Mucosa of descending colon (tissue), 3 donors: ENCODE measurements at regions not wholly inside any gene's neighbourhood (a gene's known extent, or its start where the extent isn't known, plus 50 kb on each side); places are given as distances from the start of the nearest gene placed in this dataset.

Source experiments
- ATAC-seq: fragments of 200-7000 bp; cut with Tn5 transposase; one replicate; pipeline ENCODE4 v1.9.1; 2020; ENCODE audit warnings: mild to moderate bottlenecking, moderate library complexity
- DNase-seq, 3 donors: peaks; one replicate each; pipeline ENCODE4 v3.0.0-alpha.2; 2020
- H3K36me3 ChIP-seq: fragments of 200-600 bp; one replicate; pipeline ENCODE4 v1.8.0; 2021; ENCODE audit warnings: low read depth, mild to moderate bottlenecking
- H3K4me1 ChIP-seq: fragments of 200-600 bp; one replicate; pipeline ENCODE4 v1.8.0; 2021; ENCODE audit warnings: low read depth, mild to moderate bottlenecking
- H3K4me3 ChIP-seq: fragments of 200-600 bp; one replicate; pipeline ENCODE4 v1.8.0; 2021; ENCODE audit warnings: mild to moderate bottlenecking
- H3K9me3 ChIP-seq: fragments of 200-600 bp; one replicate; pipeline ENCODE4 v1.8.0; 2021; ENCODE audit warnings: mild to moderate bottlenecking
- intact Hi-C, 2 donors: fragments of 100-400 bp; cut with DNase I in 1 of 2; cut with micrococcal nuclease in 1 of 2; formaldehyde crosslinking; loops; one replicate each; pipeline versions ENCODE4 v1.11.0 to v1.11.1; 2022; cut with DNase I, micrococcal nuclease
- TF ChIP-seq, protein P1 (sequence below): fragments of 200-600 bp; IDR thresholded peaks from one replicate; pipeline ENCODE4 v1.8.0; 2022; ENCODE audit warnings: antibody characterized with exemption, mild to moderate bottlenecking
- donor health status: DM: no; HTN: no; CAD: no; lungs with moderate emphysema.
- donor health status: DM: no; HTN: no; CAD: no.
- donor health status: DM: no; HTN: yes; CAD: no.

GRCh38 chr5:15383469-15383868, 116.5 kb upstream of the FBXL7 start:
- no peaks in the 10 kb centered on the region for H3K4me1 ChIP-seq
- intact Hi-C loops: no loop called here
- H3K4me3 ChIP-seq: no peak overlapping the region
- ATAC-seq (no peak), DNase-seq (no peak)
- H3K9me3 ChIP-seq: no peaks in the 10 kb centered on the region
- H3K36me3 ChIP-seq: no peaks in the 10 kb centered on the region
- TF ChIP-seq, protein P1, sequence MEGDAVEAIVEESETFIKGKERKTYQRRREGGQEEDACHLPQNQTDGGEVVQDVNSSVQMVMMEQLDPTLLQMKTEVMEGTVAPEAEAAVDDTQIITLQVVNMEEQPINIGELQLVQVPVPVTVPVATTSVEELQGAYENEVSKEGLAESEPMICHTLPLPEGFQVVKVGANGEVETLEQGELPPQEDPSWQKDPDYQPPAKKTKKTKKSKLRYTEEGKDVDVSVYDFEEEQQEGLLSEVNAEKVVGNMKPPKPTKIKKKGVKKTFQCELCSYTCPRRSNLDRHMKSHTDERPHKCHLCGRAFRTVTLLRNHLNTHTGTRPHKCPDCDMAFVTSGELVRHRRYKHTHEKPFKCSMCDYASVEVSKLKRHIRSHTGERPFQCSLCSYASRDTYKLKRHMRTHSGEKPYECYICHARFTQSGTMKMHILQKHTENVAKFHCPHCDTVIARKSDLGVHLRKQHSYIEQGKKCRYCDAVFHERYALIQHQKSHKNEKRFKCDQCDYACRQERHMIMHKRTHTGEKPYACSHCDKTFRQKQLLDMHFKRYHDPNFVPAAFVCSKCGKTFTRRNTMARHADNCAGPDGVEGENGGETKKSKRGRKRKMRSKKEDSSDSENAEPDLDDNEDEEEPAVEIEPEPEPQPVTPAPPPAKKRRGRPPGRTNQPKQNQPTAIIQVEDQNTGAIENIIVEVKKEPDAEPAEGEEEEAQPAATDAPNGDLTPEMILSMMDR: no peak

DNA sequence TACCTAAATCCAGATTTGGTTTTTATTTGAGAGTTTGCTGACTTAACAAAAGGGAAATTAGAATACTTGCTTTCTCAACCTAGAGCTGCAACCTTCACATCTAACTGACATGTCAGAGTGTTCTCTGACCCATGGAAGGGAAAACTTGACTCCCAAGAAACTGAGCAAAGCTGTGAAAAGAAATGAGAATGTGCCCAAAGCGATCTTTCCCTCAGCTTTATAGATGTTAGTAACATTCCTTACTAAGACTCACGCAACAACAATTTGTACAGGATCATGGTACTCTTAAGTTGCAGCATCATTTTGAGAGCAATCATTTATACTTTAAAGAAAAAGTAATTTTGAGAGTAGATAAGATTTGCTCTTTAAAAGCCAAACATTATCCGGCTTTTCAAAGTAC, 117.0 kb upstream of the FBXL7 start:
- no peaks in the 10 kb centered on the region for H3K9me3 ChIP-seq
- TF ChIP-seq, protein P1: no peak
- ATAC-seq (no peak), DNase-seq (no peak)
- intact Hi-C loops: no loop called here
- H3K36me3 ChIP-seq: no peaks in the 10 kb centered on the region
- H3K4me1 ChIP-seq: no peaks in the 10 kb centered on the region
- H3K4me3 ChIP-seq: no peak overlapping the region

- intact Hi-C loops: no loop called here
- no peak overlapping the region for H3K4me3 ChIP-seq
- H3K9me3 ChIP-seq: no peaks in the 10 kb centered on the region
- H3K36me3 ChIP-seq: no peaks in the 10 kb centered on the region
- TF ChIP-seq, protein P1: no peak
- DNase-seq (no peak), ATAC-seq (no peak)
- H3K4me1 ChIP-seq: no peaks in the 10 kb centered on the region
These were observed 122.2 kb upstream of the FBXL7 start for GRCh38 chr5:15377573-15378340.

GRCh38 chr5:15376803-15377202, 123.2 kb upstream of the FBXL7 start:
- TF ChIP-seq, protein P1: no peak
- DNase-seq (no peak), ATAC-seq (no peak)
- Histone ChIP-seq H3K4me1 (no peaks in the 10 kb centered on the region), H3K4me3 (no peak overlapping the region), H3K9me3 (no peaks in the 10 kb centered on the region), H3K36me3 (no peaks in the 10 kb centered on the region)
- intact Hi-C loops: no loop called here

GRCh38 chr5:15376088-15376487, 123.9 kb upstream of the FBXL7 start:
- TF ChIP-seq, protein P1: no peak
- no peak for DNase-seq
- Histone ChIP-seq H3K4me1 (no peaks in the 10 kb centered on the region), H3K36me3 (no peaks in the 10 kb centered on the region), H3K9me3 (no peaks in the 10 kb centered on the region), H3K4me3 (no peak overlapping the region)
- intact Hi-C loops: no loop called here
- ATAC-seq: no peak

DNA sequence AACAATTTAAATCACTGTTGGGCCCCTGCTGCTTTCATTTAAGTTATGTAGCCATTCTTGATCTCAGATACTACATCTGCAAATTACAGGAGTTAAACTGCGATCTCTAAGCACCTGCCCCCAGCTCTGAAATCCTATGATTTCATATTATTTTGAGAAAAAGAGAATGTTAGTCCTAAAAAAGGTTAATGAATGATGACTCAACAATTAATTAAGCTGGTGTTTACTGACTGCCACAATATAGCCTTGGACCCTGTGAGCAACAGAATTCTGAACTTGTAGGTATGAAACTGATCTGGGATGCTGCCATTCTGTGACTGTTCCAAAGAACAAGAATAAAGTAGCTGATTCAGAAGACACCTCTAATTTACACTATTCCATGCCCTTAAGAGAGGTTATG, 124.4 kb upstream of the FBXL7 start:
- H3K4me1 ChIP-seq: no peaks in the 10 kb centered on the region
- TF ChIP-seq, protein P1: no peak
- DNase-seq: no peak
- ATAC-seq: no peak
- intact Hi-C loops: no loop called here
- no peaks in the 10 kb centered on the region for H3K36me3 ChIP-seq
- no peaks in the 10 kb centered on the region for H3K9me3 ChIP-seq
- no peak overlapping the region for H3K4me3 ChIP-seq
